ENCODE measurements at regions not wholly inside any gene's neighbourhood (a gene's known extent, or its start where the extent isn't known, plus 50 kb on each side); places are given as distances from the start of the nearest gene placed in this dataset.
A peak's percentile ranks its signal among the peaks of the same experiment; 100 is the strongest.

DNA sequence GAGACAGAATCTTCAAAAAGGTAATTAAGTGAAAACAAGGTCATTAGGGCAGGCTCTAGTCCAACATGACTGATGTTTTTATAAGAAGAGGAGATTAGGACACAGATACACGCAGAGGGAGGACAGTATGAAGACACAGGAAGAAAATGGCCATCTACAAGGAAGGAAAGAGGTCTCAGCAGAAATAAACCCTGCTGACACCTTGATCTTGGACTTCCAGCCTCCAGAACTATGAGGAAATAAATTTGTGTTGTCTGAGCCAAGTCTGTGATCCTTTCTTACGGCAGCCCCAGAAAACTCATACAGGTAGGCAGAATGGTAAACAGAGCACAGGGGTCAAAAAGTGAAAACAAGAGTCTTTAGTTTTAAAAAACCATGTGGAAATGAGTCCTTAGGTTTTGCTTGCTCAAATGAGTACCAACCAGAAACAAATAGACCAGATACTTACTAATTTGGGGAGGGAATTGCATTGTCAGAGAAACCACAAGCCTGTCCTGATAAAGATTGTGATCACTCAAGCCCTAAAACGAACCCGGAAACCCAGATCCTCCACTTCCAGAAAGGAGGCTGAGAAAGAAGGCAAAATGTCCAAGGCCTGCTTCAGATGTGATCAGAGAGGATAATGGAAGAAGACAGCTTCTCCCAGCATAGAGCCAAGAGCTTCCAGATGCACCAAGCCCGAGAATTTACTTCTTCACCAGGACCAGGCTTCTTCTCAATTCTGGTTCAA, 93.9 kb downstream of the DUSP6 start:
- DNase-seq (ENCODE audit: low read depth) = no peak
- TF ChIP-seq, protein P1, sequence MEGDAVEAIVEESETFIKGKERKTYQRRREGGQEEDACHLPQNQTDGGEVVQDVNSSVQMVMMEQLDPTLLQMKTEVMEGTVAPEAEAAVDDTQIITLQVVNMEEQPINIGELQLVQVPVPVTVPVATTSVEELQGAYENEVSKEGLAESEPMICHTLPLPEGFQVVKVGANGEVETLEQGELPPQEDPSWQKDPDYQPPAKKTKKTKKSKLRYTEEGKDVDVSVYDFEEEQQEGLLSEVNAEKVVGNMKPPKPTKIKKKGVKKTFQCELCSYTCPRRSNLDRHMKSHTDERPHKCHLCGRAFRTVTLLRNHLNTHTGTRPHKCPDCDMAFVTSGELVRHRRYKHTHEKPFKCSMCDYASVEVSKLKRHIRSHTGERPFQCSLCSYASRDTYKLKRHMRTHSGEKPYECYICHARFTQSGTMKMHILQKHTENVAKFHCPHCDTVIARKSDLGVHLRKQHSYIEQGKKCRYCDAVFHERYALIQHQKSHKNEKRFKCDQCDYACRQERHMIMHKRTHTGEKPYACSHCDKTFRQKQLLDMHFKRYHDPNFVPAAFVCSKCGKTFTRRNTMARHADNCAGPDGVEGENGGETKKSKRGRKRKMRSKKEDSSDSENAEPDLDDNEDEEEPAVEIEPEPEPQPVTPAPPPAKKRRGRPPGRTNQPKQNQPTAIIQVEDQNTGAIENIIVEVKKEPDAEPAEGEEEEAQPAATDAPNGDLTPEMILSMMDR (IDR thresholded peaks at IDR 0.05; ENCODE audit: insufficient read depth, low read length) = no peak
- no peak overlapping the region for H3K4me3 ChIP-seq (ENCODE audit: low read depth, low read length)

DNA sequence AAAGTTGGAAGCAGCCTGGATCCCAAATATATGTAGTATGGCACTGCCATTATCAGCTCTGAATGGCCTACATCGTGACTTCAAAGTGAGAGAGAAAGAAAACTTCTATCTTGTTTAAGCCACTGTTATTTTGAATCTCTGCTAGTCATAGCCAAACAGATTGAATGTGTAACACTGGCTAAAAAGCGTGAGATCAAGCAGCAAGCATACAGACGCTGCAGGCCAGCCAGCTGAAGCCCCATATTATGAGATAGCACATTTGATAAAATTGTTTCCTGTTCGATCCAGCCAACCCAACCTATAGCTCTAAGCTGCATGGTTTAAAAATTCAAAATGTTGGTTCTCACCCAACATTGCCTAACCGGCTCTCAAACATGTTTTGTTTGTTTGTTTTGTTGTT, 95.0 kb downstream of the DUSP6 start:
- TF ChIP-seq, protein P1 (IDR thresholded peaks at IDR 0.05; ENCODE audit: insufficient read depth, low read length) = no peak
- H3K4me3 ChIP-seq (ENCODE audit: low read depth, low read length) = no peak overlapping the region
- DNase-seq (ENCODE audit: low read depth) = no peak

DNA sequence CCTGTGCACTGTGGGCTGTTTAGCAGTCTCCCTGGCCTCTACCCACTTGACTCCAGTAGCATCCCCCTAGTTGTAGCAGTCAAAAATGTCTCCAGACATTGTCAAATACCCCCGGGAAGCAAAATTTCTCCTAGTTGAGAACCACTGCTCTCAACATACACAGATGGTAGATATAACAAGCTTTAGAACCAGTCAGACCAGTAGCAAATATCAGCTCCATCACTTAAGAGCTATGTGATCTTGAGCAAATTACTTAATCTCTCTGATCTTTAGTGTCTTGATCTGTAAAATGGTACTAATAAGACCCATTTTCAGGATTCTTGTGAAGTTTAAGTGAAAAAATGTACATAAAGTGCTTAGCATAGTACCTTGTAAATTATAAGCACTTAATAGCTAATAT, 96.2 kb downstream of the DUSP6 start:
- no peak for DNase-seq (ENCODE audit: low read depth)
- TF ChIP-seq, protein P1 (IDR thresholded peaks at IDR 0.05; ENCODE audit: insufficient read depth, low read length) = no peak
- no peak overlapping the region for H3K4me3 ChIP-seq (ENCODE audit: low read depth, low read length)

DNA sequence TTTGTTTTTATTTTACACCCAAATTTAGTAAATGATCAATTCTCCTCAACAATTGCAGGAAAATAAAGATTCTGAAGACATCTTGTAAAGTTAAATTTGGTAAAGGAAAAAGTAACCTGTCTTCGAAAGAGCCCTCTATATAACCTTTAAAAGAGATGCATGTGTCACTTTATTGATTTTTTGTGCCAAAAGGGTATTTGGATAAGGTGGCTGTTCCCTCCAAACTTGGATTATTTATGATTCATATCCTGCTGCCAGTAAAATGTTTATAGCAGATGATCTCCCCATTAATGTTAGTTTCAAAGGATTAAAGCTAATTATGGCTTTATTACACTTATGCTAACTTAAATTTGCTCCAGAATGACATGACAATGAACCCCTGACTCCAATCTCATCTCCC, 98.8 kb downstream of the DUSP6 start:
- no peak for DNase-seq (ENCODE audit: low read depth)
- no peak overlapping the region for H3K4me3 ChIP-seq (ENCODE audit: low read depth, low read length)
- TF ChIP-seq, protein P1 (IDR thresholded peaks at IDR 0.05; ENCODE audit: insufficient read depth, low read length) = no peak

DNA sequence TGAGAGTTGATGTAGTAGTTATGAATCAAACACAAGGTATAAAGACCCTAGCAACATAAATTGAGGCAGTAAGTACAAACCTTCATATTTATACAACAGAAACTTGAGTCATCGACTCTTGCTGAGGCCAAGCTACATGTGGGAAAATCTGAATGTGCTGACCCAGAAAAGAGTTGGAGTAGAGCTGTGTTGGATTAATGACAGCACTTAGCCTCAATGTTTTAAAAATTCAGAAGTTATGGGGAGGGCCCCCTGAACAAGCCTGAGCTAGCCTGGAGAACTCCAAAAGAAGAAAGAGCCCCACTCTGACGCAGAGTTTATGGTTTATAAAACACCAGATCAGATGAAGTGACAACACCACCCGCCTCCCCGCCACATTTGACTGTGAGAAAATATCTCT, 100.0 kb downstream of the DUSP6 start:
- DNase-seq (ENCODE audit: low read depth) = peak; percentile 29
- TF ChIP-seq, protein P1 (IDR thresholded peaks at IDR 0.05; ENCODE audit: insufficient read depth, low read length) = no peak

DNA sequence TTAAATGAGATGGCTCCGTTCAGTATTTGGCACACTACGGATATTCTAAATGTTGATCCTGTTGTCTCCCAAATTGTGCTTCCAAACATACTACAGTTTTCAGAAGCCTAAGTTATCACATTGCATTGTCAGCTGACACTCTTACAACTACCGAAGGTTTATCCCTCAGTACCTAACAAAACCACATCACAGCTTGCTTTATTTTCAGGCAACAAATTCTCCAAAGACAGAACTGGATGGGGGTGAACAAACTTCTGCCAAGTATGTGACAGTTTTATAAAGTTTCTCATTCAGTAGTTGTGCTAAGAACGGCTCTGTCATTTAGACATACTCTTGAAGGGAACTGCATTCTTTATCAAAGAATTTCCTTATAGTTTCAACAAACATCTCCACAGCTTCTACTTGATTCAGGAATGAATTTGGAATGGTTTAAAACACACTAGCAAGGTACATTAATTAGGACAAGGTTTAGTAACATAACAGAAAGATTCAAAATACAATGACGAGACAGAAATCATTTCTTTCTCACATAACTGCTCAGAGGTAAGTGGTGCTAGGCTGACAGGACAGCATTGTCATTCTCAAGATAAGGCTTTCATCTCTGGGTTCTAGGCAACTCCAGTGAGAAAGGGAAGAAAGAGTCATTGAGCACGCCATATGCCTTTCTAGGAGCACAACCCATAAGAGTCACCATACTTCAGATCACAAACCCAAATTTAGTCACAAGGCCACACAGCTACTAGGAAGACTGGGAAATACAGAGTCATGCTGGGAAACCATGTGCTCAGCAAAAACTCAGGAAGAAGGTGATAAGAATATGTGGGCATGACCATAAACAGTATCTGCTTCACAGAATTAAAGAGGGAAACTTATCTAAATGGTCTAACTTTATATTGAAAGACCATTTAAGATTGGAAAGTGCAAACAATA, 100.7 kb downstream of the DUSP6 start:
- TF ChIP-seq, protein P1 (IDR thresholded peaks at IDR 0.05; ENCODE audit: insufficient read depth, low read length) = no peak

More for the DNA sequence above, 100.0 kb downstream of the DUSP6 start:
- H3K4me3 ChIP-seq (ENCODE audit: low read depth, low read length) = no peak overlapping the region

More for the DNA sequence above, 100.7 kb downstream of the DUSP6 start:
- H3K4me3 ChIP-seq (ENCODE audit: low read depth, low read length) = no peak overlapping the region
- no peak for DNase-seq (ENCODE audit: low read depth)
